ENCODE measurements at regions not wholly inside any gene's neighbourhood (a gene's known extent, or its start where the extent isn't known, plus 50 kb on each side); places are given as distances from the start of the nearest gene placed in this dataset.
"Not testable (repeated sequence)": the region's sequence is repeated elsewhere in the genome, so short reads cannot be mapped to it uniquely, and the experiment has no call there.

- TF ChIP-seq CTCF (IDR thresholded peaks at IDR 0.05) (no peak), POLR2A (IDR thresholded peaks at IDR 0.05) (no peak)
- H3K4me3 ChIP-seq (ENCODE audit: low read depth, poor library complexity, severe bottlenecking), result no peak overlapping the region
- peak in 1 of 2 donors; percentile 61 for DNase-seq (ENCODE audit: low spot score in 2 of 2)
- 71 to 77% methylated on average over 7 of the region's 7 CpGs for WGBS, 2 donors
- intact Hi-C loops (cut with DNase I; ENCODE audit: low total_unique reads), result no loop called here
These were observed 280.1 kb upstream of the C1orf174 start for GRCh38 chr1:4179914-4180735.

- H3K4me3 ChIP-seq (ENCODE audit: low read depth, poor library complexity, severe bottlenecking); intact Hi-C loops (cut with DNase I; ENCODE audit: low total_unique reads): not testable (repeated sequence)
- peak in 1 of 2 donors; percentile 37 for DNase-seq (ENCODE audit: low spot score in 2 of 2)
- WGBS, 2 donors, result 78 to 83% methylated on average over 1 to 2 of the region's 2 CpGs
These were observed 286.4 kb upstream of the C1orf174 start for GRCh38 chr1:4186486-4186885.

GRCh38 chr1:4203501-4203900, 303.4 kb upstream of the C1orf174 start:
- TF ChIP-seq POLR2A (IDR thresholded peaks at IDR 0.05) (no peak), CTCF (IDR thresholded peaks at IDR 0.05) (no peak)
- intact Hi-C loops (cut with DNase I; ENCODE audit: low total_unique reads), result no loop called here

GRCh38 chr1:4207183-4207582, 307.1 kb upstream of the C1orf174 start:
- peak in 1 of 2 donors; percentile 59 for DNase-seq (ENCODE audit: low spot score in 2 of 2)
- 69 to 73% methylated on average over 4 of the region's 4 CpGs for WGBS, 2 donors
- intact Hi-C loops (cut with DNase I; ENCODE audit: low total_unique reads), result no loop called here
- no peak for TF ChIP-seq POLR2A (IDR thresholded peaks at IDR 0.05)
- no peak overlapping the region for H3K4me3 ChIP-seq (ENCODE audit: low read depth, poor library complexity, severe bottlenecking)

More at GRCh38 chr1:4203501-4203900, 303.4 kb upstream of the C1orf174 start:
- DNase-seq (ENCODE audit: low spot score in 2 of 2), result no peak
- H3K4me3 ChIP-seq (ENCODE audit: low read depth, poor library complexity, severe bottlenecking), result no peak overlapping the region

- no peak overlapping the region for H3K4me3 ChIP-seq (ENCODE audit: low read depth, poor library complexity, severe bottlenecking)
- DNase-seq (ENCODE audit: low spot score in 2 of 2), result peak in 1 of 2 donors; percentile 69
- intact Hi-C loops (cut with DNase I; ENCODE audit: low total_unique reads), result no loop called here
- no peak for TF ChIP-seq CTCF (IDR thresholded peaks at IDR 0.05)
- TF ChIP-seq POLR2A (IDR thresholded peaks at IDR 0.05), result no peak
- WGBS, 2 donors, result 82 to 89% methylated on average over 10 of the region's 10 CpGs
These were observed 308.0 kb upstream of the C1orf174 start for GRCh38 chr1:4207842-4208692.

- no peak for DNase-seq (ENCODE audit: low spot score in 2 of 2)
- 50 to 59% methylated on average over 1 of the region's 1 CpG for WGBS, 2 donors
- TF ChIP-seq POLR2A (IDR thresholded peaks at IDR 0.05), result no peak
- no peak for TF ChIP-seq CTCF (IDR thresholded peaks at IDR 0.05)
These were observed 310.0 kb upstream of the C1orf174 start for GRCh38 chr1:4210043-4210442.

More at GRCh38 chr1:4210043-4210442, 310.0 kb upstream of the C1orf174 start:
- intact Hi-C loops (cut with DNase I; ENCODE audit: low total_unique reads), result no loop called here
- no peak overlapping the region for H3K4me3 ChIP-seq (ENCODE audit: low read depth, poor library complexity, severe bottlenecking)
